Keratinocyte (primary cell): ENCODE measurements at regions not wholly inside any gene's neighbourhood (a gene's known extent, or its start where the extent isn't known, plus 50 kb on each side); places are given as distances from the start of the nearest gene placed in this dataset.

ENCODE experiments used
- DNase-seq: peaks from one replicate; pipeline ENCODE4 v3.0.0-alpha.2; 2011; ENCODE audit warnings: low read depth, missing footprints, low spot score
- FAIRE-seq: peaks from 2 replicates; lab custom pipeline; 2011; peaks lifted over from hg19 to GRCh38; lab: Jason Lieb, UNC
- H2AFZ ChIP-seq: 2 replicates; pipeline ENCODE4 v1.6.0; 2012; ENCODE audit warnings: low read length, control low read depth, inconsistent platforms; ENCODE audit not compliant: control insufficient read depth
- H3K27ac ChIP-seq: 2 replicates; pipeline ENCODE4 v1.5.1; 2011; ENCODE audit warnings: low read length; ENCODE audit not compliant: control insufficient read depth, insufficient read depth
- H3K27me3 ChIP-seq: 3 replicates; pipeline ENCODE4 v1.6.0; 2011; ENCODE audit warnings: low read length; ENCODE audit not compliant: control insufficient read depth, insufficient read depth; ENCODE audit errors: extremely low read depth
- H3K36me3 ChIP-seq, 2 experiments: 2 replicates in 1 of 2; 3 replicates in 1 of 2; pipeline ENCODE4 v1.5.1; 2011; ENCODE audit warnings: low read length in 2 of 2, mild to moderate bottlenecking in 1 of 2; ENCODE audit not compliant: control insufficient read depth in 2 of 2, insufficient read depth in 2 of 2; ENCODE audit errors: extremely low read depth in 1 of 2
- H3K4me1 ChIP-seq: 3 replicates; pipeline ENCODE4 v1.5.1; 2011; ENCODE audit warnings: low read length; ENCODE audit not compliant: control insufficient read depth, insufficient read depth; ENCODE audit errors: extremely low read depth
- H3K4me2 ChIP-seq: 3 replicates; pipeline ENCODE4 v1.6.0; 2011; ENCODE audit warnings: low read depth, low read length; ENCODE audit not compliant: control insufficient read depth, insufficient read depth; ENCODE audit errors: extremely low read depth
- H3K4me3 ChIP-seq, 3 experiments: fragments of 200-600 bp in 1 of 3; sonication (generic) in 1 of 3; 2 replicates in 2 of 3; 3 replicates in 1 of 3; pipeline ENCODE4 v1.5.1; 2011 to 2016; ENCODE audit warnings: low read length in 3 of 3, mild to moderate bottlenecking in 3 of 3, control low read depth in 2 of 3, inconsistent platforms in 1 of 3, low read depth in 1 of 3, mixed read lengths in 1 of 3, mixed run types in 1 of 3, moderate library complexity in 1 of 3; ENCODE audit not compliant: control insufficient read depth in 2 of 3, insufficient read depth in 2 of 3; ENCODE audit errors: extremely low read depth in 1 of 3
- H3K79me2 ChIP-seq: 2 replicates; pipeline ENCODE4 v1.6.0; 2012; ENCODE audit warnings: low read length; ENCODE audit not compliant: control insufficient read depth, insufficient read depth
- H3K9ac ChIP-seq: 3 replicates; pipeline ENCODE4 v1.6.0; 2011; ENCODE audit warnings: low read length; ENCODE audit not compliant: control insufficient read depth, insufficient read depth; ENCODE audit errors: extremely low read depth
- H3K9me1 ChIP-seq: 3 replicates; pipeline ENCODE4 v1.6.0; 2011; ENCODE audit warnings: low read length; ENCODE audit not compliant: control insufficient read depth, insufficient read depth; ENCODE audit errors: extremely low read depth
- H3K9me3 ChIP-seq: 2 replicates; pipeline ENCODE4 v1.5.1; 2012; ENCODE audit warnings: low read depth, low read length; ENCODE audit not compliant: control insufficient read depth
- H4K20me1 ChIP-seq: 3 replicates; pipeline ENCODE4 v1.6.0; 2011; ENCODE audit warnings: low read length; ENCODE audit not compliant: control insufficient read depth, insufficient read depth; ENCODE audit errors: extremely low read depth
- CTCF ChIP-seq, 3 experiments: IDR thresholded peaks in 1 of 3; conservative IDR thresholded peaks in 1 of 3; optimal IDR thresholded peaks in 1 of 3; 2 replicates in 2 of 3; 3 replicates in 1 of 3; pipeline versions ENCODE3 to v1.5.1; 2011; ENCODE audit warnings: low read length in 3 of 3, mild to moderate bottlenecking in 3 of 3, moderate library complexity in 2 of 3, control low read depth in 1 of 3, inconsistent platforms in 1 of 3; ENCODE audit not compliant: insufficient read depth in 2 of 3; ENCODE audit errors: extremely low read depth in 1 of 3
- EZH2 ChIP-seq: IDR thresholded peaks from one replicate; pipeline ENCODE4 v1.6.1; 2012; ENCODE audit warnings: inconsistent platforms, mild to moderate bottlenecking, low read length, moderate library complexity
- dilution Hi-C: fragments of 300-500 bp; cut with MboI; formaldehyde crosslinking; loops from one replicate; pipeline ENCODE4 v1.7.0; 2020; ENCODE audit warnings: low sequenced_read_pairs; ENCODE audit not compliant: extremely low pct_ligation_motif_present

- Histone ChIP-seq H3K4me3 (no peak overlapping the region), H3K79me2 (no peaks in the 10 kb centered on the region), H3K36me3 (no peaks in the 10 kb centered on the region), H4K20me1 (no peaks in the 10 kb centered on the region), H3K9me3 (no peaks in the 10 kb centered on the region), H3K27ac (no peak overlapping the region), H3K4me2 (no peak overlapping the region), H3K9ac (no peak overlapping the region), H2AFZ (no peak overlapping the region), H3K9me1 (no peaks in the 10 kb centered on the region), H3K27me3 (no peaks in the 10 kb centered on the region), H3K4me1 (no peaks in the 10 kb centered on the region)
- TF ChIP-seq CTCF (optimal IDR thresholded peaks at IDR 0.05 in 1 of 3, IDR thresholded peaks at IDR 0.05 in 1 of 3, conservative IDR thresholded peaks at IDR 0.05 in 1 of 3; ENCODE audit: extremely low read depth in 1 of 3, insufficient read depth in 2 of 3, low read length in 3 of 3) (no peak), EZH2 (no peak)
- DNase-seq (no peak), FAIRE-seq (no peak)
- dilution Hi-C loops: no loop called here
Measured at GRCh38 chr2:103961862-103962261, 892.1 kb upstream of the POU3F3 start.

- Histone ChIP-seq H3K9ac (no peak overlapping the region), H3K4me3 (no peak overlapping the region), H2AFZ (no peak overlapping the region), H3K79me2 (no peaks in the 10 kb centered on the region), H3K4me1 (no peaks in the 10 kb centered on the region), H3K9me3 (no peaks in the 10 kb centered on the region), H4K20me1 (no peaks in the 10 kb centered on the region), H3K27ac (no peak overlapping the region), H3K9me1 (no peaks in the 10 kb centered on the region), H3K4me2 (no peak overlapping the region), H3K36me3 (no peaks in the 10 kb centered on the region), H3K27me3 (no peaks in the 10 kb centered on the region)
- TF ChIP-seq CTCF (optimal IDR thresholded peaks at IDR 0.05 in 1 of 3, IDR thresholded peaks at IDR 0.05 in 1 of 3, conservative IDR thresholded peaks at IDR 0.05 in 1 of 3; ENCODE audit: extremely low read depth in 1 of 3, insufficient read depth in 2 of 3, low read length in 3 of 3) (no peak), EZH2 (no peak)
- FAIRE-seq (no peak), DNase-seq (no peak)
- dilution Hi-C loops: no loop called here
Measured at GRCh38 chr2:103962670-103963069, 891.2 kb upstream of the POU3F3 start.
